ENCODE measurements at regions not wholly inside any gene's neighbourhood (a gene's known extent, or its start where the extent isn't known, plus 50 kb on each side); places are given as distances from the start of the nearest gene placed in this dataset.

DNA sequence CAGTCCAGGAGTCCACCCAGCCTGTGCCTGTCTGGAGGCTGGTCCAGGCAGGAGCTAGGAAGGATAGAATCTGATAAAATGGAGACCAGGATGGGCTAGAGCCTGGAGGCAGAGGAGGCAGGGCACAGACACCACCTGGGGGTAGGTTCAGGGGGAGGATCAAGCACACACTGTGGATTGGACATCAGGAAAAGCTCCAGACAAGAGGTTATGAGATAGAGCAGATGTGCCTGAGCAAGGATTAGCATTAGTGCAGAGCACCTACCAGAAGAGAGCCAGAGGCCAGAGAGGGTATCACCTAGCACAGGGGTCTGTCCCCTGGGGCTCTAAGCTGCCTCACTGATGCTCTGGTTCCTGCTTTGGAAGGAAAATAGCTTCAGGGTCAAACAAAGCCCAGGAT lies 216.7 kb upstream of the ZC3H12A start:
- Histone ChIP-seq H3K36me3 (ENCODE audit: control insufficient read depth, insufficient read depth, low read length) (no peaks in the 10 kb centered on the region), H3K27me3 (ENCODE audit: control insufficient read depth, insufficient read depth, low read length) (peaks cover 2% of the 10 kb centered on the region), H3K4me1 (ENCODE audit: control insufficient read depth, insufficient read depth, low read length, poor library complexity, severe bottlenecking) (no peaks in the 10 kb centered on the region), H3K9me3 (ENCODE audit: control insufficient read depth in 2 of 2, low read length in 2 of 2) (no peaks in the 10 kb centered on the region), H3K4me3 (ENCODE audit: low read depth, low read length) (no peak overlapping the region), H3K27ac (ENCODE audit: insufficient read depth, low read length, poor library complexity, severe bottlenecking) (no peak overlapping the region)
- Mint-ChIP-seq H3K27me3 (peaks cover 19% of the 10 kb centered on the region), H3K4me3 (no peak overlapping the region), H3K4me1 (no peaks in the 10 kb centered on the region), H3K27ac (no peak overlapping the region), H3K36me3 (no peaks in the 10 kb centered on the region), H3K9me3 (peaks cover 0 to 5% (median 0%) of the 10 kb centered on the region in 7 donors)
- no peak for ATAC-seq (ENCODE audit: low read depth in 2 of 2)
- no peak for DNase-seq

DNA sequence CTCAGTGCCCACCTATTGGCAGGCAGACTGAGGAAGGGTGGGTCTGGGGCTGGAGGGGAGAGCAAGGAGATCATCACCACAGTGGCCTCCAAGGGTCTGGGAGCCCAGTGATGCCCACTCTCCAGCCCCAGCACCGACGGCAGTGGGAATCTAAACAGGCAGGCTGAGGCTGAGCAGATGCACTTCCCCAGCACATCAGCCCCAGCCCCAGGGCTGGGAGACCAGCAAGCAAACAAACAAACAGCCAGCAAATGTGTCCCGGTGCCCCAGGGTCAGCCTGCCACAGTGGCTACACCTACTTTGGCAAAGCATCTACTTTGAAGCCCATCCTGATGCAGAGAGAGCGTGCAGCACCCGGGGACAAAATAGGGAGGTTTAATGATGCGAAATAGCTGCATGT lies 216.3 kb upstream of the ZC3H12A start:
- Mint-ChIP-seq H3K36me3 (no peaks in the 10 kb centered on the region), H3K4me1 (no peaks in the 10 kb centered on the region), H3K9me3 (peaks cover 0 to 5% (median 0%) of the 10 kb centered on the region in 7 donors), H3K27me3 (peaks cover 19% of the 10 kb centered on the region), H3K27ac (no peak overlapping the region), H3K4me3 (no peak overlapping the region)
- no peak overlapping the region for H3K27ac ChIP-seq (ENCODE audit: insufficient read depth, low read length, poor library complexity, severe bottlenecking)
- H3K4me3 ChIP-seq (ENCODE audit: low read depth, low read length), result no peak overlapping the region
- no peaks in the 10 kb centered on the region for H3K4me1 ChIP-seq (ENCODE audit: control insufficient read depth, insufficient read depth, low read length, poor library complexity, severe bottlenecking)
- H3K27me3 ChIP-seq (ENCODE audit: control insufficient read depth, insufficient read depth, low read length), result peaks cover 2% of the 10 kb centered on the region
- H3K36me3 ChIP-seq (ENCODE audit: control insufficient read depth, insufficient read depth, low read length), result no peaks in the 10 kb centered on the region
- DNase-seq (no peak), ATAC-seq (ENCODE audit: low read depth in 2 of 2) (no peak)
- H3K9me3 ChIP-seq (ENCODE audit: control insufficient read depth in 2 of 2, low read length in 2 of 2), result no peaks in the 10 kb centered on the region

DNA sequence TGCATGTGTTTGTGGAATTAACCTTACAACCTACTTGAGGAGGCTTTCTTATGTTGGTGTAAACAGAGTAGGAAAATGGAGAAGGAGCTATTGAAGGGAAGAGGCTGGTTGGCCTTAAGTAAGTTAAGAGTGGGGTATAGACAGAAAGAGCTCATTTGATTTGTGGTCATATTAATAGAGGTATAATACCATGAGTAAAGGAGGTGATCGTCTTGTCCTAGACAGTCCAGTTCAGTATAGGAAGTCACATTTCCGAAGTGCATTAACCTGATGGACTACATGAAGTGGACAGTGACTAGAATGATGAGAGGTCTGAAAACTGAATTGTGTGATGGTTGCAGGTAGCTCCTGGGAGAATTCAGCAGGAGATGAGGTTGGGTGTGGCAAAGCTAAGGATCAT lies 215.4 kb upstream of the ZC3H12A start:
- H3K9me3 Mint-ChIP-seq, result peaks cover 0 to 5% (median 0%) of the 10 kb centered on the region in 7 donors
- H3K4me3 Mint-ChIP-seq, result no peak overlapping the region
- Histone ChIP-seq H3K27me3 (ENCODE audit: control insufficient read depth, insufficient read depth, low read length) (peaks cover 2% of the 10 kb centered on the region), H3K36me3 (ENCODE audit: control insufficient read depth, insufficient read depth, low read length) (no peaks in the 10 kb centered on the region), H3K27ac (ENCODE audit: insufficient read depth, low read length, poor library complexity, severe bottlenecking) (no peak overlapping the region), H3K9me3 (ENCODE audit: control insufficient read depth in 2 of 2, low read length in 2 of 2) (no peaks in the 10 kb centered on the region), H3K4me3 (ENCODE audit: low read depth, low read length) (no peak overlapping the region), H3K4me1 (ENCODE audit: control insufficient read depth, insufficient read depth, low read length, poor library complexity, severe bottlenecking) (no peaks in the 10 kb centered on the region)
- no peaks in the 10 kb centered on the region for H3K4me1 Mint-ChIP-seq
- H3K27ac Mint-ChIP-seq, result no peak overlapping the region
- ATAC-seq (ENCODE audit: low read depth in 2 of 2) (no peak), DNase-seq (no peak)
- H3K27me3 Mint-ChIP-seq, result peaks cover 13% of the 10 kb centered on the region
- H3K36me3 Mint-ChIP-seq, result no peaks in the 10 kb centered on the region

DNA sequence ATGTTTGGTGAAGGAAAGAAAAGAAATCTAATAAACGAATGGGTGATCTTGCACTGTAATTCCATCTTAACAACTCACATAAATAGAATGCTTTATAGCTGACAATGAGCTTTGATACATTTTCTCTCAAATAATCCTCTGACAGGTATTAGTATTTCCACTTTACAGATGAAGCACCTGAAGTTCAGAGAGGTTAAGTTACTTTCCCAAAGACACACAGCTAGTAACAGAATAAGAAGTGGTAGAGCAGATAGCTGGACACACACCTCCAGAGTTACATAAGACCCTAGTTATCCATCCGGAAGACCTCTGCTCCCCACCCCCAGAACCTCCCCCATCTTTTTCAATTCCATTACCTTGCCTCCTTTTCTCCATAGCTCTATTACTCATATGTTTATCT lies 213.3 kb upstream of the ZC3H12A start:
- Histone ChIP-seq H3K27me3 (ENCODE audit: control insufficient read depth, insufficient read depth, low read length) (no peaks in the 10 kb centered on the region), H3K4me1 (ENCODE audit: control insufficient read depth, insufficient read depth, low read length, poor library complexity, severe bottlenecking) (no peaks in the 10 kb centered on the region), H3K9me3 (ENCODE audit: control insufficient read depth in 2 of 2, low read length in 2 of 2) (no peaks in the 10 kb centered on the region), H3K4me3 (ENCODE audit: low read depth, low read length) (no peak overlapping the region), H3K36me3 (ENCODE audit: control insufficient read depth, insufficient read depth, low read length) (no peaks in the 10 kb centered on the region), H3K27ac (ENCODE audit: insufficient read depth, low read length, poor library complexity, severe bottlenecking) (no peak overlapping the region)
- DNase-seq (no peak), ATAC-seq (ENCODE audit: low read depth in 2 of 2) (no peak)
- Mint-ChIP-seq H3K36me3 (no peaks in the 10 kb centered on the region), H3K9me3 (peaks cover 0 to 3% (median 0%) of the 10 kb centered on the region in 7 donors), H3K4me3 (no peak overlapping the region), H3K27me3 (peaks cover 10% of the 10 kb centered on the region), H3K4me1 (no peaks in the 10 kb centered on the region), H3K27ac (no peak overlapping the region)

- H3K27me3 Mint-ChIP-seq, result peaks cover 4% of the 10 kb centered on the region
- H3K36me3 ChIP-seq (ENCODE audit: control insufficient read depth, insufficient read depth, low read length), result no peaks in the 10 kb centered on the region
Observed at GRCh38 chr1:37262439-37263170, 211.8 kb upstream of the ZC3H12A start.

DNA sequence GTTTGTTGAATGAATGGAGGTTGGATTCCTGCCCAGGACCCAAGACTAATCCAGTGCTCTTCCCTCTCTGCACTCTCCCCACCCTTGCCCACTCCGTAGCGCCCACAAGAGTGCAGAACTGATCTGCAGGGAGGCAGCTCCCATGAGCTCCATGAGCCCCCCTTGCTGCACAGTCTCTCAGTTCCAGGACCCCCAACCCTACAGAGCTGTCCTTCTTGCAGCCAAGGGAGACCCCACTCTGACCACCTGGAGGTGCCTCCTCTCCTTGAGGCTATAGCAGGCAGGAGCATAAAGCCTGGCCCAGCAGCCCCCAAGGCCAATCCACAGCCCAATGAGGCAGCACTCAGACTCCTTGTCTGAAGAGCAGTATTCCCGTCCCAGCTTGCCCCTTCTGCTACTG lies 209.2 kb upstream of the ZC3H12A start:
- no peaks in the 10 kb centered on the region for H3K9me3 ChIP-seq (ENCODE audit: control insufficient read depth in 2 of 2, low read length in 2 of 2)
- no peaks in the 10 kb centered on the region for H3K27me3 ChIP-seq (ENCODE audit: control insufficient read depth, insufficient read depth, low read length)
- Mint-ChIP-seq H3K36me3 (no peaks in the 10 kb centered on the region), H3K27me3 (peaks cover 11% of the 10 kb centered on the region), H3K9me3 (peaks cover 0 to 6% (median 0%) of the 10 kb centered on the region in 7 donors), H3K4me3 (no peak overlapping the region), H3K4me1 (no peaks in the 10 kb centered on the region), H3K27ac (no peak overlapping the region)
- no peak for DNase-seq
- H3K4me1 ChIP-seq (ENCODE audit: control insufficient read depth, insufficient read depth, low read length, poor library complexity, severe bottlenecking), result no peaks in the 10 kb centered on the region
- no peak overlapping the region for H3K4me3 ChIP-seq (ENCODE audit: low read depth, low read length)
- no peaks in the 10 kb centered on the region for H3K36me3 ChIP-seq (ENCODE audit: control insufficient read depth, insufficient read depth, low read length)
- H3K27ac ChIP-seq (ENCODE audit: insufficient read depth, low read length, poor library complexity, severe bottlenecking), result no peak overlapping the region
- no peak for ATAC-seq (ENCODE audit: low read depth in 2 of 2)

More at GRCh38 chr1:37262439-37263170, 211.8 kb upstream of the ZC3H12A start:
- peaks cover 0 to 4% (median 0%) of the 10 kb centered on the region in 7 donors for H3K9me3 Mint-ChIP-seq
- Histone ChIP-seq H3K9me3 (ENCODE audit: control insufficient read depth in 2 of 2, low read length in 2 of 2) (no peaks in the 10 kb centered on the region), H3K27ac (ENCODE audit: insufficient read depth, low read length, poor library complexity, severe bottlenecking) (no peak overlapping the region), H3K4me1 (ENCODE audit: control insufficient read depth, insufficient read depth, low read length, poor library complexity, severe bottlenecking) (no peaks in the 10 kb centered on the region), H3K27me3 (ENCODE audit: control insufficient read depth, insufficient read depth, low read length) (no peaks in the 10 kb centered on the region), H3K4me3 (ENCODE audit: low read depth, low read length) (no peak overlapping the region)
- no peak for DNase-seq
- ATAC-seq (ENCODE audit: low read depth in 2 of 2), result no peak
- no peak overlapping the region for H3K4me3 Mint-ChIP-seq
- no peaks in the 10 kb centered on the region for H3K4me1 Mint-ChIP-seq
- H3K27ac Mint-ChIP-seq, result no peak overlapping the region
- no peaks in the 10 kb centered on the region for H3K36me3 Mint-ChIP-seq

GRCh38 chr1:37265786-37266667 lies 208.4 kb upstream of the ZC3H12A start:
- Histone ChIP-seq H3K9me3 (ENCODE audit: control insufficient read depth in 2 of 2, low read length in 2 of 2) (no peaks in the 10 kb centered on the region), H3K27me3 (ENCODE audit: control insufficient read depth, insufficient read depth, low read length) (no peaks in the 10 kb centered on the region), H3K4me3 (ENCODE audit: low read depth, low read length) (no peak overlapping the region), H3K27ac (ENCODE audit: insufficient read depth, low read length, poor library complexity, severe bottlenecking) (no peak overlapping the region), H3K36me3 (ENCODE audit: control insufficient read depth, insufficient read depth, low read length) (no peaks in the 10 kb centered on the region), H3K4me1 (ENCODE audit: control insufficient read depth, insufficient read depth, low read length, poor library complexity, severe bottlenecking) (no peaks in the 10 kb centered on the region)
- H3K9me3 Mint-ChIP-seq, result peaks cover 0 to 6% (median 0%) of the 10 kb centered on the region in 7 donors
- DNase-seq (no peak), ATAC-seq (ENCODE audit: low read depth in 2 of 2) (no peak)
- no peaks in the 10 kb centered on the region for H3K36me3 Mint-ChIP-seq
- no peak overlapping the region for H3K4me3 Mint-ChIP-seq
- H3K27ac Mint-ChIP-seq, result no peak overlapping the region
- H3K4me1 Mint-ChIP-seq, result no peaks in the 10 kb centered on the region
- peaks cover 11% of the 10 kb centered on the region for H3K27me3 Mint-ChIP-seq
